ENCODE measurements at regions not wholly inside any gene's neighbourhood (a gene's known extent, or its start where the extent isn't known, plus 50 kb on each side); places are given as distances from the start of the nearest gene placed in this dataset.

DNA sequence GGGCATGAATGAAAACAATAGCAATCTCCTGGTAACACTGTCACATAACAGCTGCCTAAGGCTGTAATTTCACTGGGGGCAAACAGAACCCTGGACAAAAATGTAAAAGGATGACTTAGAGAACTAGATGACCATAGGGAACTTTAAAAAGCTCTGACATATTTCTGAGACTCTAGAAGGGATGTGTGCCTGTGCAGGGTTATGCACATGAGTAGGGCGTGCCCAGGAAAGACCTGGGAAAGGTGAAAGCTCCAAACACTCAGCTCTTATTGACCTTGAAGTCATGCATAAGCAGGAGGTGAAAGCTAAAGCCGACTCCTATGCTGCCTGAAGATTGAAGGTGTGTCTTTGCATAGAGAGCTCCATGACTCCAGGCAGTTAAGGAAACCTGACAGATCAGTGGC lies 118.4 kb upstream of the BTBD3 start (continued):
- no peak for TF ChIP-seq ZBTB33 (IDR thresholded peaks at IDR 0.05; ENCODE audit: extremely low read depth, insufficient replicate concordance, low read length)

- no peak overlapping the region for H3K4me3 ChIP-seq (replicated peaks in 1 of 2; ENCODE audit: low read depth in 1 of 2, low read length in 2 of 2)
Observed at GRCh38 chr20:11807054-11808048, 110.3 kb upstream of the BTBD3 start.

DNA sequence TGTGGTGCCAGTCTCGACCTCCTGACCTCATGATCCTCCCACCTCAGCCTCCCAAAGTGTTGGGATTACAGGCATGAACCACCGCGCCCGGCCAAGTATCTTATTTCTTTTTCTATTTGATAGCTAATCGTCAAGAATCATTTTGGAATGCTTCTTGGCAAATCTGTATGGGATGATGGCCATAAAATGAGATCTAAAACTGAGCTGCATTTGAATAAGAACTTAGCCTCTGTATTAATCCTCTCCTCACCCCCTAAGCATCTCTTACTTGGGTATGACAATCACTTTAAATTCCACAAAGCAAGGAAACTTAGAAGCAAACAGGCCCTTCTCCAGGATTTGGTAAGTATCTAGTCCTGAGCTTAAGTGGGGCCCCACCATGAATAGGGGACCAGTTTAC lies 108.9 kb upstream of the BTBD3 start:
- Histone ChIP-seq H3K79me2 (ENCODE audit: insufficient read depth, low read length) (no peaks in the 10 kb centered on the region), H2AFZ (ENCODE audit: low read depth, low read length, poor library complexity, severe bottlenecking) (no peak overlapping the region), H3K4me3 (replicated peaks in 1 of 2; ENCODE audit: low read depth in 1 of 2, low read length in 2 of 2) (no peak overlapping the region), H3K36me3 (ENCODE audit: control insufficient read depth in 1 of 2, insufficient read depth in 2 of 2, low read length in 2 of 2) (no peaks in the 10 kb centered on the region), H3K9ac (ENCODE audit: low read length) (no peak overlapping the region), H3K27ac (ENCODE audit: low read depth, low read length) (no peak overlapping the region), H3K9me2 (ENCODE audit: insufficient read depth) (no peaks in the 10 kb centered on the region), H3K27me3 (ENCODE audit: insufficient read depth, low read length) (peaks cover 3% of the 10 kb centered on the region), H3K9me3 (ENCODE audit: control insufficient read depth in 1 of 2, insufficient read depth in 1 of 2, low read depth in 1 of 2, low read length in 2 of 2) (no peaks in the 10 kb centered on the region), H3K4me2 (ENCODE audit: low read length) (no peak overlapping the region), H3K4me1 (ENCODE audit: control insufficient read depth in 1 of 2, insufficient read depth in 2 of 2, low read length in 2 of 2) (no peaks in the 10 kb centered on the region), H4K20me1 (ENCODE audit: insufficient read depth) (no peaks in the 10 kb centered on the region)
- no TSS peak for BruUV-seq (replicated peaks)
- TF ChIP-seq CBX3 (IDR thresholded peaks at IDR 0.05; ENCODE audit: low read depth) = no peak
- TF ChIP-seq SIN3A (IDR thresholded peaks at IDR 0.05; ENCODE audit: low read depth) = no peak
- no peak for TF ChIP-seq CEBPB (IDR thresholded peaks at IDR 0.05; ENCODE audit: low read depth)
- no peak for TF ChIP-seq JUND (IDR thresholded peaks at IDR 0.05)
- POLR2A ChIA-PET = interaction anchor here (0.7 kb wide), 1 partner anchor 11 kb away, joined by 4 read pairs; no protein-coding TSS in a partner anchor
- ATAC-seq (no peak), DNase-seq (ENCODE audit: low read depth, low spot score) (no peak)
- RAD21 ChIA-PET (ENCODE audit: low non-redundant PET in 1 of 2, low total read pairs in 2 of 2, uncharacterized antibody in 2 of 2, unreplicated experiment in 2 of 2) = no interaction called here
- CTCF ChIA-PET = no interaction called here
- intact Hi-C loops (cut with micrococcal nuclease) = no loop called here

More at GRCh38 chr20:11807054-11808048, 110.3 kb upstream of the BTBD3 start:
- Histone ChIP-seq H3K27ac (ENCODE audit: low read depth, low read length) (no peak overlapping the region), H3K9me2 (ENCODE audit: insufficient read depth) (no peaks in the 10 kb centered on the region), H4K20me1 (ENCODE audit: insufficient read depth) (no peaks in the 10 kb centered on the region), H3K4me1 (ENCODE audit: control insufficient read depth in 1 of 2, insufficient read depth in 2 of 2, low read length in 2 of 2) (no peaks in the 10 kb centered on the region), H3K79me2 (ENCODE audit: insufficient read depth, low read length) (no peaks in the 10 kb centered on the region), H3K9me3 (ENCODE audit: control insufficient read depth in 1 of 2, insufficient read depth in 1 of 2, low read depth in 1 of 2, low read length in 2 of 2) (no peaks in the 10 kb centered on the region), H3K9ac (ENCODE audit: low read length) (no peak overlapping the region), H3K36me3 (ENCODE audit: control insufficient read depth in 1 of 2, insufficient read depth in 2 of 2, low read length in 2 of 2) (no peaks in the 10 kb centered on the region), H3K27me3 (ENCODE audit: insufficient read depth, low read length) (peaks cover 3% of the 10 kb centered on the region), H3K4me2 (ENCODE audit: low read length) (no peak overlapping the region), H2AFZ (ENCODE audit: low read depth, low read length, poor library complexity, severe bottlenecking) (no peak overlapping the region)
- no peak for TF ChIP-seq EZH2 (IDR thresholded peaks at IDR 0.05)
- TF ChIP-seq SP1 (IDR thresholded peaks at IDR 0.05; ENCODE audit: low read depth) = no peak
- TF ChIP-seq CBX3 (IDR thresholded peaks at IDR 0.05; ENCODE audit: low read depth) = no peak
- no peak for ATAC-seq
- CTCF ChIA-PET = no interaction called here
- POLR2A ChIA-PET = no interaction called here
- intact Hi-C loops (cut with micrococcal nuclease) = no loop called here
- RAD21 ChIA-PET (ENCODE audit: low non-redundant PET in 1 of 2, low total read pairs in 2 of 2, uncharacterized antibody in 2 of 2, unreplicated experiment in 2 of 2) = no interaction called here
- DNase-seq (ENCODE audit: low read depth, low spot score) = no peak
- BruUV-seq (replicated peaks) = no TSS peak
